Left lung (tissue), 4 donors: ENCODE measurements at regions not wholly inside any gene's neighbourhood (a gene's known extent, or its start where the extent isn't known, plus 50 kb on each side); places are given as distances from the start of the nearest gene placed in this dataset.

Source experiments
- ATAC-seq: fragments of 200-7000 bp; cut with Tn5 transposase; one replicate; pipeline ENCODE4 v1.9.1; 2020; ENCODE audit warnings: moderate library complexity
- DNase-seq, 4 donors: peaks; one replicate each; pipeline ENCODE4 v3.0.0-alpha.2; 2013 to 2020
- H3K27ac ChIP-seq, 2 donors: fragments of 200-600 bp; sonication (generic) in 1 of 2; one replicate each; pipeline versions ENCODE4 v1.5.0 to v1.8.0; 2020 to 2021
- H3K27me3 ChIP-seq, 2 donors: fragments of 200-600 bp; sonication (generic) in 1 of 2; one replicate each; pipeline versions ENCODE4 v1.5.0 to v1.8.0; 2020 to 2021
- H3K36me3 ChIP-seq, 2 donors: fragments of 200-600 bp; sonication (generic) in 1 of 2; one replicate each; pipeline versions ENCODE4 v1.5.0 to v1.8.0; 2020 to 2021
- H3K4me1 ChIP-seq, 2 donors: fragments of 200-600 bp; one replicate each; pipeline ENCODE4 v1.8.0; 2021
- H3K4me3 ChIP-seq, 2 donors: fragments of 200-600 bp; sonication (generic) in 1 of 2; one replicate each; pipeline versions ENCODE4 v1.5.0 to v1.8.0; 2020 to 2021; ENCODE audit warnings: mild to moderate bottlenecking in 1 of 2
- H3K9me3 ChIP-seq, 2 donors: fragments of 200-600 bp; sonication (generic) in 1 of 2; one replicate each; pipeline versions ENCODE4 v1.5.0 to v1.8.0; 2020 to 2021
- intact Hi-C, 2 donors: fragments of 100-400 bp; cut with DNase I; formaldehyde crosslinking; loops; one replicate each; pipeline versions ENCODE4 v1.11.2 to v1.14.2; 2022
- TF ChIP-seq, protein P1 (sequence below), 2 donors: fragments of 200-600 bp; sonication (generic) in 1 of 2; IDR thresholded peaks; one replicate each; pipeline versions ENCODE4 v1.5.0 to v1.8.0; 2021; ENCODE audit warnings: antibody characterized with exemption in 2 of 2
- donor health status: DM: no; HTN: yes; CAD: no.
- donor health status: DM: no; HTN: no; CAD: no.

DNA sequence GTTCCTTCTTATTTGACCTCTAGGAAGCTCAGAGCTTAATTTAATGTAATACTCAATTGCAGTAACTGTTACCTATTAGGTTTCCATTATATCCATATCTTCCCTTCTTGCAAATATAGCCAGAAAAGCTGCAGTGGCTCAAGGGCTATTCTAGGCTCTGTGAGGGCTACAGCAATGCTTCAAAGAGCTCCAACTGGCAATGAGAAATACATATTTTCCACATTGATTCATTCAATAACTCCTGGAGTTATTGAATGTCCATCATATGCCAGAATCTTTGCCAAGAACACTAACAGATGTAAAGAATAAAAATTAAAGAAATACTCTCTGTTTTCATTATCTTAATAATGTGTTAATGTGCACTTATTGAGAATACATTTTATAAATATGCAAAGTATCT lies 396.9 kb upstream of the PAPPA start:
- TF ChIP-seq, protein P1, sequence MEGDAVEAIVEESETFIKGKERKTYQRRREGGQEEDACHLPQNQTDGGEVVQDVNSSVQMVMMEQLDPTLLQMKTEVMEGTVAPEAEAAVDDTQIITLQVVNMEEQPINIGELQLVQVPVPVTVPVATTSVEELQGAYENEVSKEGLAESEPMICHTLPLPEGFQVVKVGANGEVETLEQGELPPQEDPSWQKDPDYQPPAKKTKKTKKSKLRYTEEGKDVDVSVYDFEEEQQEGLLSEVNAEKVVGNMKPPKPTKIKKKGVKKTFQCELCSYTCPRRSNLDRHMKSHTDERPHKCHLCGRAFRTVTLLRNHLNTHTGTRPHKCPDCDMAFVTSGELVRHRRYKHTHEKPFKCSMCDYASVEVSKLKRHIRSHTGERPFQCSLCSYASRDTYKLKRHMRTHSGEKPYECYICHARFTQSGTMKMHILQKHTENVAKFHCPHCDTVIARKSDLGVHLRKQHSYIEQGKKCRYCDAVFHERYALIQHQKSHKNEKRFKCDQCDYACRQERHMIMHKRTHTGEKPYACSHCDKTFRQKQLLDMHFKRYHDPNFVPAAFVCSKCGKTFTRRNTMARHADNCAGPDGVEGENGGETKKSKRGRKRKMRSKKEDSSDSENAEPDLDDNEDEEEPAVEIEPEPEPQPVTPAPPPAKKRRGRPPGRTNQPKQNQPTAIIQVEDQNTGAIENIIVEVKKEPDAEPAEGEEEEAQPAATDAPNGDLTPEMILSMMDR (IDR thresholded peaks at IDR 0.05) = no peak
- H3K4me3 ChIP-seq = no peak overlapping the region
- DNase-seq = no peak
- H3K27ac ChIP-seq = no peak overlapping the region
- H3K27me3 ChIP-seq = no peaks in the 10 kb centered on the region
- no peak for ATAC-seq
- no peaks in the 10 kb centered on the region for H3K36me3 ChIP-seq
- intact Hi-C loops = no loop called here
- H3K4me1 ChIP-seq = no peaks in the 10 kb centered on the region
- no peaks in the 10 kb centered on the region for H3K9me3 ChIP-seq

DNA sequence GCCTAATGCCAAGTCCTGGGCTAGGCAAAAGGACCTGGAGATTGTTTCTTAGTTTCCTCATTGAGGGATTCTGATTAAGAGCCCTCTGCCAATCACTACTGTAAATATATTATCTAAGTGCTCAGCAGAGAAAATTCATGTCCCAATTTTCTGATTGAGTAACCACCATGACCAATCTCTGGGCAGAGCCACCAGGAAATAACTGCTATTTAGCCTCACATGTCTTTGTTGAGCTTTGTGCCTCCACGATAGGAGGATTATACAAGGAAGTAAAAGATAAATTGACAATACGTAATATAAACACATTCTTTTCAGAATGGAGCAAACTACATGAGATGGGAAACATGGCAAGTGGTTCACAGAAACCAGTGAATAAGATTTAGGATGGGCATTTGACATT lies 396.1 kb upstream of the PAPPA start:
- H3K27ac ChIP-seq = no peak overlapping the region
- no peaks in the 10 kb centered on the region for H3K9me3 ChIP-seq
- no peak overlapping the region for H3K4me3 ChIP-seq
- no peaks in the 10 kb centered on the region for H3K36me3 ChIP-seq
- ATAC-seq (no peak), DNase-seq (no peak)
- no peaks in the 10 kb centered on the region for H3K4me1 ChIP-seq
- intact Hi-C loops = no loop called here
- TF ChIP-seq, protein P1 (IDR thresholded peaks at IDR 0.05) = no peak
- no peaks in the 10 kb centered on the region for H3K27me3 ChIP-seq

DNA sequence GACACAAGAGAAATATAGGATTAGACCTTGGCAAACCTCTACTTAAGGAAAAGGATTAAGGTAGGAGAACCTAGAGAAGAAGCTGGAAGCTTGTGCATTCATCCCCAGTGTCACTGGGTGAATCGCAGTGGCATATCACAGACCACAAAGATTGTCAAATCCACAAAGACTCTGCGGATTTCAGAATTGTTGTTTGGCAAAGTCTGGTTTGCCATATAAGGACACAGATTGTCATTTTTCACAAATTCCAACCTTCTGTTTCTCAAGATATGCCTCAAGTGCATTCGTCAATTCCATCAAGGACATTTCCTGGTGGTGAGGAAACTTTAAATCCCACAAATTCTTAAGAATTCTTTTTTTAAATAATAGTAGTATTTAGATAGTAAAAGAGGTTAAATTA lies 395.1 kb upstream of the PAPPA start:
- Histone ChIP-seq H3K4me1 (no peaks in the 10 kb centered on the region), H3K27me3 (no peaks in the 10 kb centered on the region), H3K36me3 (no peaks in the 10 kb centered on the region), H3K4me3 (no peak overlapping the region), H3K27ac (no peak overlapping the region), H3K9me3 (no peaks in the 10 kb centered on the region)
- TF ChIP-seq, protein P1 (IDR thresholded peaks at IDR 0.05) = no peak
- no peak for ATAC-seq
- no peak for DNase-seq
- intact Hi-C loops = no loop called here

DNA sequence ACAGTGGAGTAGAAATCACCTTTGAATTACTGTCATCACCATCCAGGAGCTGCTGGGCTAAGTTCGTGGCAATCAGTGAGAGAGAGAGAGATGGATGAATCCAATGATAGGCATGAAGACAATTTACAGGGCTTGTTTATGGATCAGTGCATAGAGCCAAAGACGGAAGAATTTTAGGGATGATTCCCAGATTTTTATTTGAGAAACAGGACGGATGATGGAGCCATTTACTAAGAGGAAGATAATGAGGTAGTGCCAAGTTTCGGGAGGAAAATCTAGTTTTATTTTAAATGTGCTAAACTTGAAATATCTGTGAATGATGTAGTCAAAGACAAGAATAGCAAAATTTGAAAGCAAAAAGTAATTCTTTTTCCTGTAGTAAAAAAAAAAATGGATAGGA lies 394.2 kb upstream of the PAPPA start:
- intact Hi-C loops = no loop called here
- Histone ChIP-seq H3K27ac (no peak overlapping the region), H3K9me3 (no peaks in the 10 kb centered on the region), H3K4me3 (no peak overlapping the region), H3K27me3 (no peaks in the 10 kb centered on the region), H3K36me3 (no peaks in the 10 kb centered on the region), H3K4me1 (no peaks in the 10 kb centered on the region)
- TF ChIP-seq, protein P1 (IDR thresholded peaks at IDR 0.05) = no peak
- ATAC-seq = no peak
- DNase-seq = no peak

DNA sequence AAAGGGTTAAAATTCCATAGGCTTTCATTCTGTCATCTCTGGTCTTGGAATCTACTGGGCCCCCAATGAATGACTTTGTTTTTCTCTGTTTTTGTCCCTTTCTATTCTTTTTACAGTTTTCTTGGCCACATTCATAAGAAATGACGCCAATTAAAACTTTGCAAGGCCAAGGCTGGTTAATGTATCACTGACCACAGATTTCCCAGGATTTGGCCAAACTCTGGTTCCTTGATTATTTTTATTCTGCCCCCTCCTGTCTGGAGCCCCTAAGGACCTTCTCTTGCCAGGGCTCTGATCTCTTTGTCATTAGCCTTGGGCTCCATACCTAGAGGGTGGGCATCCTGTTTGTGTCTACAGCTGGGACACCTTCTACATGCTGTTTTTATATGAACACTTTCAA lies 388.9 kb upstream of the PAPPA start:
- TF ChIP-seq, protein P1 (IDR thresholded peaks at IDR 0.05) = no peak
- no peak overlapping the region for H3K4me3 ChIP-seq
- H3K36me3 ChIP-seq = no peaks in the 10 kb centered on the region
- no peak overlapping the region for H3K27ac ChIP-seq
- H3K4me1 ChIP-seq = no peaks in the 10 kb centered on the region
- H3K9me3 ChIP-seq = no peaks in the 10 kb centered on the region
- DNase-seq = no peak
- intact Hi-C loops = no loop called here
- no peaks in the 10 kb centered on the region for H3K27me3 ChIP-seq
- ATAC-seq = no peak
